Subcutaneous abdominal adipose tissue (tissue), 5 donors: ENCODE measurements at regions not wholly inside any gene's neighbourhood (a gene's known extent, or its start where the extent isn't known, plus 50 kb on each side); places are given as distances from the start of the nearest gene placed in this dataset.
"Not testable (repeated sequence)": the region's sequence is repeated elsewhere in the genome, so short reads cannot be mapped to it uniquely, and the experiment has no call there.

Source experiments
- H3K27ac ChIP-seq: one replicate; pipeline ENCODE4 v1.7.0; 2013; ENCODE audit warnings: low read depth, mild to moderate bottlenecking, inconsistent platforms, low read length, moderate library complexity
- H3K27me3 ChIP-seq, 5 donors: one replicate each; pipeline ENCODE4 v1.7.0; 2013; ENCODE audit warnings: low read length in 5 of 5, inconsistent platforms in 1 of 5; ENCODE audit not compliant: control insufficient read depth in 5 of 5, insufficient read depth in 4 of 5
- H3K36me3 ChIP-seq, 5 donors: one replicate each; pipeline ENCODE4 v1.7.0; 2013; ENCODE audit warnings: low read length in 5 of 5; ENCODE audit not compliant: control insufficient read depth in 5 of 5, insufficient read depth in 5 of 5
- H3K4me1 ChIP-seq, 5 donors: one replicate each; pipeline ENCODE4 v1.7.0; 2013; ENCODE audit warnings: low read length in 5 of 5, mild to moderate bottlenecking in 3 of 5, moderate library complexity in 1 of 5; ENCODE audit not compliant: control insufficient read depth in 5 of 5, insufficient read depth in 5 of 5
- H3K4me3 ChIP-seq, 5 donors: one replicate each; pipeline ENCODE4 v1.7.0; 2013; ENCODE audit warnings: low read length in 5 of 5, low read depth in 1 of 5
- H3K9ac ChIP-seq, 5 donors: one replicate each; pipeline ENCODE4 v1.7.0; 2013; ENCODE audit warnings: low read length in 5 of 5, mild to moderate bottlenecking in 4 of 5, moderate library complexity in 3 of 5
- H3K9me3 ChIP-seq, 5 donors: one replicate each; pipeline ENCODE4 v1.7.0; 2013; ENCODE audit warnings: low read length in 5 of 5; ENCODE audit not compliant: control insufficient read depth in 5 of 5
- donor health status: healthy.
- donor health status: healthy.
- donor health status: healthy.
- donor health status: healthy.
- donor health status: healthy.

DNA sequence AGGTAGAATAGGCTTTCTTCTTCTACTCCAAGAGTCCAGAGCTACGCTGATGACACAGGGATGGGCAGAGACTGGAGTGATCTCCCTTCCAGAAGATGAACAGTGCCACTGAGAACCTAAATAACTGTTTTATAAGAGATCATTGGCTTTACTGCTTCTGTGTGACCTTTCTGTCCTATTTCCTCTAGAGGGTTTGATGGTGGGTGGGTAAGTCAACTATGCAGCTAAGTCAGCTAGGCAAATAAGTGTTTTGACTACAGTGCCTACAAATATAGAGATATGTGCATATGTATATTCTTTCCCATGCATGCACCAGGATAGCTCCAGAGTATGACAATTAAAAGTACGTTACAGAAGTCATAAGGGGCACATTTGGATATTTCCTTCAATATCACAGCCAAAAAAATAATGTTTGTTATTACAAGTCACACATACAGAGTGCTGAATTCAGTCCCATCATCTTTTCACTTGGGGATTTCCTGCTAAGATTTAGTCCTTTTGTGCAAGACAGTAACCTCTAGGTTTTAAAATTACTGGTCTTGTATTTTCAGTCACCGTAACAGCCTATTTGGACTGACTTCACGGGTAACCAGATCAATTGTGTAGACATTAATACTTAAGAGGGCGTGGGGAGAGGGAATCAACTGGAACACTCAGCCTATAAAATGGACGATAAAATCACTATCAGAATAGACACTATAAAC is 412.6 kb upstream of the SOX5 start:
- Histone ChIP-seq H3K27me3 (no peaks in the 10 kb centered on the region), H3K9ac (no peak overlapping the region), H3K4me1 (peaks cover 0 to 39% (median 24%) of the 10 kb centered on the region in 5 donors), H3K9me3 (no peaks in the 10 kb centered on the region), H3K36me3 (no peaks in the 10 kb centered on the region), H3K27ac (no peak overlapping the region), H3K4me3 (peak overlapping the region in 1 of 5 donors; percentile 12)

DNA sequence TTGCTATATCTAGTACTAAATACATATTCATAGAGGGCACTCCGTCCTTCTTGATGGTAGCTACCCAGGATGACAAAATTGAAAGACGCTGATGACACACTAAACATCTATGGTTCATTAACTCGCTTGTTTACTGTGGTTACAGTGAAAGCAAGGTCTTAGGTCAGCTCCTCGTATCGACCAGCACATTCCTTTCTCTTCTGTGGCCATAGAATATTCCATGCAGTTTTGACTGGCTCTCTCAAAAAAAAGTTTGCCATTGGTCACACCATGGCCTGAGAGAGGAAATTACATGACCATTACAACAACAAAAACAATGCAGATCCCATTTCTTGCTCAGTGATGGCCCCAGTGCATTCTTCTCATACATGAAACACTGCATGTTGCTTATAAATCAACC is 411.4 kb upstream of the SOX5 start:
- Histone ChIP-seq H3K9me3 (no peaks in the 10 kb centered on the region), H3K36me3 (no peaks in the 10 kb centered on the region), H3K4me3 (no peak overlapping the region), H3K9ac (peak overlapping the region in 1 of 5 donors; percentile 41), H3K4me1 (peaks cover 0 to 36% (median 24%) of the 10 kb centered on the region in 5 donors), H3K27ac (peak overlapping the region; percentile 86), H3K27me3 (no peaks in the 10 kb centered on the region)

DNA sequence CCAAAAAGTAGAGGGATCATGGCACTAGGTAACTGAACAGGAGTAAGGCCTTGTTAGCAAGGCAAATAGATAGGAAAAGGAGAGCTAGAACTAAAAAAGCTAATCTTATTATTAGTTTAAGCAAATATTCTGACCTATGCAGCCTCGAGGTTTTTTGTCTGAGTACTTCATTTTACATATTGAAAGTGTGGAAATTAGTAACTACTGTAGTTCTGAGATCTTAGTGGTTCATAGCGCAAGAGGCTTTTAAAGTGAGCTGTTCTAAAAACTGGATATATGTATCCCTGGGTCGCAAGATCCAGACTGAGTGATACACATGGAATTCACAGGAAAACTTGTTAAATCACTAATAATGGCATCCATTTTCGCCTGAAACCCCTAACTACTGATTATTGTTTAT is 411.0 kb upstream of the SOX5 start:
- Histone ChIP-seq H3K9me3 (no peaks in the 10 kb centered on the region), H3K27ac (peak overlapping the region; percentile 86), H3K36me3 (no peaks in the 10 kb centered on the region), H3K9ac (peak overlapping the region in 2 of 5 donors; percentile 2 to 41), H3K4me1 (peaks cover 0 to 36% (median 24%) of the 10 kb centered on the region in 5 donors), H3K27me3 (no peaks in the 10 kb centered on the region), H3K4me3 (no peak overlapping the region)

DNA sequence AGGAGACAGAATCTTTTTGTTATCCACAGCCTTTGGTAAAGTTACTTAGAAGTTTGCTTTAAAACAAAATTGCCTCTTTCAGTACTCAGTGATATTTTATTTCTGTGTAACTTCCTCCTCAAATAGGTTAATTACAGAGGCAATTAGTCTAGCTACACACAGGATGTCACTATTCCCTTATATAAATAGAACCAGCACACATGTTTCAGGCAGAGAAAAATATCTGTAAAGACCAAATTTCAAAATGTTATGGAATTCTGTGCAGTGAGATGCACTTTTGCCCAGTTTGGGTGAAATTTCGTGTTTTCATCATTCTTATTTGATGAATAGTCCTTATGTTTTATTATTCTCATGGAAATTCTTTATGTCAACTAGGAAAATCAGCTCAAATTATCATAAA is 410.6 kb upstream of the SOX5 start:
- Histone ChIP-seq H3K9me3 (no peaks in the 10 kb centered on the region), H3K27ac (peak overlapping the region; percentile 86), H3K27me3 (no peaks in the 10 kb centered on the region), H3K4me3 (no peak overlapping the region), H3K9ac (peak overlapping the region in 3 of 5 donors; percentile 16 to 41 (median 31)), H3K36me3 (no peaks in the 10 kb centered on the region), H3K4me1 (peaks cover 0 to 36% (median 24%) of the 10 kb centered on the region in 5 donors)

DNA sequence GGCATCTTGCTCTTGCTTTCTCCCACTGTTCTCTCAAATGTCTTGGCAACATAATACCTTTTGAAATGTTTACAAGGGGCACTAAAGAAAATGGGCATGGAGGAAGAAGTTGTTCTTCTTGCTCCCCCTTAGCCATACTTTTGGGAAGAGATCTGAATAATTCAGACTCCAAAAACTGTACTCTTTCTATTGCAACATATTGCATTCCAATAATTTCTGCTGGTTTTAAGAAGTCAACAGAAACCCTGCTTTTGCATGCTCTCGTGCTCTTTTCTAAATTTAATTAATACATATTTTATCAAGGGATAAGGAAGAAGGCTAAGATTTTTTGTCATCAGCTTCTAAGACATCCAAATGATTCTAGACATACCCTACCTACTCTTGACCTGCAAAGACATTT is 409.9 kb upstream of the SOX5 start:
- H3K36me3 ChIP-seq: no peaks in the 10 kb centered on the region
- no peak overlapping the region for H3K4me3 ChIP-seq
- no peaks in the 10 kb centered on the region for H3K9me3 ChIP-seq
- peaks cover 0 to 36% (median 24%) of the 10 kb centered on the region in 5 donors for H3K4me1 ChIP-seq
- peak overlapping the region in 2 of 5 donors; percentile 31 to 41 for H3K9ac ChIP-seq
- H3K27ac ChIP-seq: peak overlapping the region; percentile 86
- H3K27me3 ChIP-seq: no peaks in the 10 kb centered on the region

DNA sequence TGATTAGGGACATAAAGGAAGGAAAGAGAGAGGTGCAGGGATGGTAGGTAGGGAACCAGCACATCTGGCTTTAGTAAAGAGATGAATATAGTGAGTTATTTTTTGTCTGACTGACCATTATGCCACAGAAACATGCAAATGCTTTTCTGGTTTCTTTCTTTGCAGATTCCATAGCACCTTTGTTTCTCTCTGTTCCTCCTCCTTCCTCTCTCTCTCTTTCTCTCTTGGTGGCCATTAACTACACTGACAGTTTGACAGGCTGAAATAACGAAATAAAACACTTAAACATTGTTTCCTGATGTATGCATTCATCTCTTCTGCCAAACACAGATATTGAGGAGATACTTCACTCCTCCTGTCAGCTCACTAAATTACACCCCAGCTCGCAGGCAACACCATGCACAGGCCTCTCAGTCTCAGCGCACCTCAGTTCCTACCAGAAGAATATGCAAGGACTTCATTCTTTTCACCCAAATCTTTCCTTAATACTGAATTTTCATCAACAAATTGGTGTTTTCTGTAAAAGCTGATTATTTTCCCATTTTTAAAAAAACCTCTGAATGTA is 406.9 kb upstream of the SOX5 start:
- Histone ChIP-seq H3K4me3 (no peak overlapping the region), H3K27me3 (no peaks in the 10 kb centered on the region), H3K27ac (no peak overlapping the region), H3K36me3 (no peaks in the 10 kb centered on the region), H3K4me1 (peaks cover 0 to 24% (median 19%) of the 10 kb centered on the region in 5 donors), H3K9ac (no peak overlapping the region), H3K9me3 (no peaks in the 10 kb centered on the region)

DNA sequence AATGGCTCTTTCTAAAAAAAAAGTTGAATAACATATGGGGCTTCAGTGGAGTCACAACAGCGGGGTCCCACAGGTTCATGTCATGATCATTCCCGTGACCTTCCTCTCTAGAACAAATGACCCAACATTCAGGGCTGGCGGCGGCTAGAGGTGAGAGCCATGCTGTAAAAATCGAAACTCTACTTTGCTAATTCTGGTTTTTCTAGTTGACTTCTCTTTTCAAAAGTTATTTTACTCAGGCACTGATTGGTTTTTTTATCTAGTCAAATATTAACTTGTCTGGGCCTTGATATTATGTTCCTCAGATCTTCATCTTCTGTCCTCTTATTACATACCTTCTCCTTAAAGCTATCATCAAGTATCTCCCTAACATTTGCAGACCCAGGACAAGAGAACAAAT is 402.9 kb upstream of the SOX5 start:
- no peaks in the 10 kb centered on the region for H3K36me3 ChIP-seq
- peaks cover 0 to 5% (median 0%) of the 10 kb centered on the region in 5 donors for H3K4me1 ChIP-seq
- H3K27ac ChIP-seq: no peak overlapping the region
- no peak overlapping the region for H3K9ac ChIP-seq
- no peak overlapping the region for H3K4me3 ChIP-seq
- no peaks in the 10 kb centered on the region for H3K27me3 ChIP-seq
- H3K9me3 ChIP-seq: no peaks in the 10 kb centered on the region

DNA sequence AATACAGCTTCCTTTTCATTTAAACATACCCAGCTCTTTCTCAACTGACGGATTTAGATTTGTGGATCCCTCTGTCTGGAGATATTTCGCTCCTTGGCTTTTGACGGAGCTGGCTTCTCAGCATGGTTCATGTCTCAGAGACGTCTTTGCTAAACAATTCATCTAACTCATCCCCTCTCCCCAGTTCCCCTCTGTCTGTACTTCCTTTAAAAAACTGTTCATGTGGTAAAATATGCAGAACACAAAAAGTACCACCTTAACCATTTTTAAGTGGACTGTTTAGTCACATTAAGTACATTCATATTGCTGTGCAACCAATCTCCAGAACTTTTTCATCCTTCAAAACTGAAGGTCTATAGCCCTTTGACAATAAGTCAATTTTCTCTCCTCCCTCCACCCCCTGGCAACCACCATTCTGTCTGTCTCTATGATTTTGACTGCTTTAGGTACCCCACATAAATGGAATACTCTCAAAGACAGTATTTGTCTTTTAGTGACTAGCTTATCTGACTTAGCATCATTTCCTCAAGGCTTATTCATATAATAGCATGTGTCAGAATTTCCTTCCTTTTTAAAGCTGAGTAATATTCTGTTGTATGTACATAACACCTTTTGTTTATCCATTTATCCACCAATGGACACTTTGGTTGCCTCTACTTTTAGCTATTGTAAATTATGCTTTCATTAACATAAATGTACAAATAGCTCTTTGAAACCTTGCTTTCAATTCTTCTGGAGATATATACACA is 399.8 kb upstream of the SOX5 start:
- Histone ChIP-seq H3K27me3 (no peaks in the 10 kb centered on the region), H3K36me3 (no peaks in the 10 kb centered on the region), H3K9ac (no peak overlapping the region), H3K27ac (no peak overlapping the region), H3K9me3 (no peaks in the 10 kb centered on the region), H3K4me1 (peaks cover 0 to 5% (median 0%) of the 10 kb centered on the region in 5 donors), H3K4me3 (no peak overlapping the region)

DNA sequence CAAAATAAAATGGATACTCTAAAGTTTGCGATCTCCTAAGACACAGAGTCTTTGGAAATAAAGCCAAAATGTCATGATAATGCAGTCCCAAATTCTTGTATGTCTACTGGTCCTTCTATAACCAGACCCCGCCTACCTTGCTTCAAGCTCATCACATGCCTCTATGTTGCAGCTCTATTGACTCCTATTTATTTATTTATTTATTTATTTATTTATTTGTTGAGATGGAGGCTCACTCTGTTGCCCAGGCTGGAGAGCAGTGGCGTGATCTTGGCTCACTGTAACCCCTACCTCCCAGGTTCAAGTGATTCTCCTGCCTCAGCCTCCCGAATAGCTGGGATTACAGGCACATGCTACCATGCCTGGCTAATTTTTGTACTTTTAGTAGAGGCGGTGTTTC is 398.7 kb upstream of the SOX5 start:
- H3K9ac ChIP-seq, H3K9me3 ChIP-seq, H3K36me3 ChIP-seq, H3K27ac ChIP-seq, H3K4me1 ChIP-seq, H3K4me3 ChIP-seq, H3K27me3 ChIP-seq: not testable (repeated sequence)

DNA sequence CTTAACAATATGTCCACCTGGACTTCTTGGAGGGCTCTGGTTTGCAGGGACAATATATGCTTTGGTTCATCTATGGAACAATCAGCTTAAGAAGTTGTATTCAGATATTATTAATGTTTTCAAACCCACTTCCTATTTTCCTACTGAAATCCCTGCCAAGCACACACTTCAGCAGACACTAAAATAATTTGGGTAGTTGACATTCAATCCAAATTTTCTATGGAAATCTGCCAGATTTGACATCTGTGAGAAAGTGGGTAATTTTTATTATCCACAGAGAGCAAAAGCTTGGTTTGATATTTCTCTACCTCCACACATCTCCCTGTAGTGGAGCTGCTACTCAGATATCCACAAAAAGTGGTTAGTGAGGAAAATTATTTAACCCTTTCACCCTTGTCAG is 378.8 kb upstream of the SOX5 start:
- H3K27me3 ChIP-seq: no peaks in the 10 kb centered on the region
- H3K36me3 ChIP-seq: peaks cover 0 to 7% (median 0%) of the 10 kb centered on the region in 5 donors
- no peaks in the 10 kb centered on the region for H3K9me3 ChIP-seq
- no peak overlapping the region for H3K4me3 ChIP-seq
- H3K4me1 ChIP-seq: peaks cover 0 to 12% (median 6%) of the 10 kb centered on the region in 5 donors
- no peak overlapping the region for H3K9ac ChIP-seq
- H3K27ac ChIP-seq: no peak overlapping the region
